Natural killer cell (primary cell): ENCODE measurements at regions not wholly inside any gene's neighbourhood (a gene's known extent, or its start where the extent isn't known, plus 50 kb on each side); places are given as distances from the start of the nearest gene placed in this dataset.

ENCODE experiments used
- ATAC-seq, 3 donors: fragments of 150-1000 bp in 2 of 3; fragments of 200-7000 bp in 1 of 3; cut with Tn5 transposase; 1 replicate in 1 of 3; 2 replicates in 2 of 3; pipeline ENCODE4 v1.10.0; 2021; ENCODE audit warnings: mild to moderate bottlenecking in 2 of 3, moderate library complexity in 2 of 3
- DNase-seq, 2 donors: peaks; one replicate each; pipeline versions ENCODE4 v3.0.0 to v3.0.0-alpha.2; 2013 to 2021; ENCODE audit warnings: mixed read lengths in 1 of 2
- H3K27ac ChIP-seq: one replicate; pipeline ENCODE4 v1.5.1; 2013; ENCODE audit warnings: mild to moderate bottlenecking, low read length
- H3K27me3 ChIP-seq: one replicate; pipeline ENCODE4 v1.6.1; 2013; ENCODE audit warnings: low read length; ENCODE audit not compliant: control insufficient read depth, insufficient read depth
- H3K36me3 ChIP-seq: one replicate; pipeline ENCODE4 v1.6.1; 2013; ENCODE audit warnings: low read length; ENCODE audit not compliant: control insufficient read depth, insufficient read depth
- H3K4me1 ChIP-seq: one replicate; pipeline ENCODE4 v1.6.1; 2013; ENCODE audit warnings: low read length; ENCODE audit not compliant: control insufficient read depth, insufficient read depth
- H3K4me3 ChIP-seq: one replicate; pipeline ENCODE4 v1.5.1; 2013; ENCODE audit warnings: low read length
- H3K9me3 ChIP-seq: one replicate; pipeline ENCODE4 v1.6.1; 2013; ENCODE audit warnings: low read length; ENCODE audit not compliant: control insufficient read depth, insufficient read depth
- H3K27ac Mint-ChIP-seq, 2 donors: one replicate each; pipeline ENCODE4 v1.8.0; 2022; ENCODE audit warnings: mild to moderate bottlenecking in 2 of 2, mixed read lengths in 2 of 2, moderate library complexity in 1 of 2
- H3K27me3 Mint-ChIP-seq, 2 donors: one replicate each; pipeline ENCODE4 v1.8.0; 2022; ENCODE audit warnings: low read depth in 2 of 2, mixed read lengths in 2 of 2
- H3K36me3 Mint-ChIP-seq: one replicate; pipeline ENCODE4 v1.8.0; 2022; ENCODE audit warnings: mixed read lengths
- H3K4me1 Mint-ChIP-seq, 2 donors: one replicate each; pipeline ENCODE4 v1.8.0; 2022; ENCODE audit warnings: mixed read lengths in 2 of 2
- H3K4me3 Mint-ChIP-seq: one replicate; pipeline ENCODE4 v1.8.0; 2022; ENCODE audit warnings: mild to moderate bottlenecking, moderate library complexity, mixed read lengths
- H3K9me3 Mint-ChIP-seq, 2 donors: one replicate each; pipeline ENCODE4 v1.8.0; 2022; ENCODE audit warnings: mixed read lengths in 2 of 2
- CTCF ChIP-seq: fragments of 200-600 bp; IDR thresholded peaks from one replicate; pipeline ENCODE4 v1.8.0; 2022; ENCODE audit warnings: antibody characterized with exemption
- WGBS: methylation state at CpG from one replicate; pipeline ENCODE4 v1.1.7; 2013; ENCODE audit warnings: missing lambda C conversion rate; ENCODE audit not compliant: insufficient coverage; 5-methylcytosine and 5-hydroxymethylcytosine counted together
- intact Hi-C: fragments of 100-400 bp; cut with micrococcal nuclease; formaldehyde crosslinking; loops from one replicate; pipeline ENCODE4 v1.14.2; 2022

DNA sequence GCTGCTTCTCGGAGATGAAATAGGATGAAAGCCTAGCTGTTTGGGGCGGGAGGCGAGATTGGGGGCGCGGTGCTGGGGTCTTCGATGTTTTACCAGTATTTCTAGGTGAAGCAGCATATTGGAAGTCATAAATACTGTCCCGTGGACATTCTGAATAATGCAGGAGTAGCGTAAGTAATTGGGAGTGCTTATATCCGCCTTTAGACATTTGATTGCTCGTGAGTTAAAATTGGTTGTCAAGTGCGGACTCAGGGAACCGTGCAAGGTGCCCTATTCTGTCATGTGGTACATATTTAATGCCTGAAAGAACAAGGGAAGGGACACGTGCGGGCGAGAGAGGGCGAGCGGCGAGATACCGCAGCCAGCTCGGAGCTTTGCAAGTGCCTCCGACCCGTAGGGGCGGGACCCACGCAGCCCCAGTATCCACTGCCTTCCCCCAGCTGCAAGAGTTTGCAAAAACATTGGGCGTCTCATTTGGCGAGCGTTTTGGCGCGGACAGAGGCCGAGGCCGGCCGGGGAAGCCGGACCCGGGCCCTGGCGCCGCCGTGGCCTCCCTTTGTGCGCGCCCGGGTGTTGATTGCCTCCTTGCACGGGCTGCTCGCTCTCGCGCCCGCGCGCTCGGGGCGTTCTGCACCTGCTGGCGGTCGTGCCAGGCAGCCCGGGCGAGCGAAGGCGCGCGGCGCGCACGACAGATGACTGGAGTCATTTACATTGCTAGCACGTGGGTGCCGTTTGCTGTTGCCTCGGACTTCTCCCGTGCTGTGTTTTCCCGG, 849.8 kb upstream of the RBFOX1 start:
- no peak overlapping the region for H3K4me3 Mint-ChIP-seq
- H3K9me3 ChIP-seq, result no peaks in the 10 kb centered on the region
- no peak overlapping the region for H3K27ac ChIP-seq
- no peaks in the 10 kb centered on the region for H3K4me1 Mint-ChIP-seq
- ATAC-seq, result no peak
- H3K4me3 ChIP-seq, result no peak overlapping the region
- intact Hi-C loops, result no loop called here
- H3K36me3 Mint-ChIP-seq, result no peaks in the 10 kb centered on the region
- no peaks in the 10 kb centered on the region for H3K36me3 ChIP-seq
- H3K27me3 ChIP-seq, result no peaks in the 10 kb centered on the region
- peaks cover 4% of the 10 kb centered on the region in 2 donors for H3K9me3 Mint-ChIP-seq
- DNase-seq, result no peak
- peaks cover 8 to 18% of the 10 kb centered on the region in 2 donors for H3K27me3 Mint-ChIP-seq
- H3K27ac Mint-ChIP-seq, result no peak overlapping the region
- no peak for TF ChIP-seq CTCF
- no peaks in the 10 kb centered on the region for H3K4me1 ChIP-seq
- WGBS, result 21% methylated on average over 65 of the region's 65 CpGs

- ATAC-seq, result no peak
- no peak overlapping the region for H3K27ac Mint-ChIP-seq
- no peaks in the 10 kb centered on the region for H3K36me3 Mint-ChIP-seq
- no peak overlapping the region for H3K4me3 Mint-ChIP-seq
- Histone ChIP-seq H3K27ac (no peak overlapping the region), H3K4me1 (no peaks in the 10 kb centered on the region), H3K4me3 (no peak overlapping the region), H3K36me3 (no peaks in the 10 kb centered on the region), H3K9me3 (no peaks in the 10 kb centered on the region), H3K27me3 (no peaks in the 10 kb centered on the region)
- H3K27me3 Mint-ChIP-seq, result peaks cover 8 to 18% of the 10 kb centered on the region in 2 donors
- WGBS, result no CpG with 5 or more reads among the region's 2 CpGs
- intact Hi-C loops, result no loop called here
- H3K9me3 Mint-ChIP-seq, result peaks cover 4 to 6% of the 10 kb centered on the region in 2 donors
- DNase-seq, result no peak
- no peaks in the 10 kb centered on the region for H3K4me1 Mint-ChIP-seq
- TF ChIP-seq CTCF, result no peak
Observed at GRCh38 chr16:6481894-6482293, 850.8 kb upstream of the RBFOX1 start.

DNA sequence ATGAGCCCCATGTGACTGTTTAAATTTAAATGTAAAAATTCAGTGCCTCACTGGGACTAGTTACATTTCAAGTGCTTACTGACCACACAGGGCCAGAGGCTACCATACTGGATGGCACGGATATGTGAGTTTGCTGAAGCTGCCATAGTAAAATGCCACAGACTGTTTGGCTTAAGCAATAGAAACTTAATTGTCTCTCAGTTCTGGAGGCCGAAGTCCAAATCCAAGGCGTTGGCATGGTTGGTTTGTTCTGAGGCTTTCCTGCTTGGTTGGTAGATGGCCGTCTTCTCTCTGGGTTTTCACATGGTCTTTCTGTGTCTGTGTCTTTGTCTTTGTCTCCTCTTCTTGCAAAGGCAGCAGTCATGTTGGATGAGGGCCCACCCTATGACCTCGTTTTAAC, 878.9 kb upstream of the RBFOX1 start:
- no peak for ATAC-seq
- TF ChIP-seq CTCF, result no peak
- Histone ChIP-seq H3K27me3 (no peaks in the 10 kb centered on the region), H3K36me3 (no peaks in the 10 kb centered on the region), H3K9me3 (peaks cover 3% of the 10 kb centered on the region), H3K4me1 (no peaks in the 10 kb centered on the region), H3K27ac (no peak overlapping the region), H3K4me3 (no peak overlapping the region)
- H3K27me3 Mint-ChIP-seq, result no peaks in the 10 kb centered on the region
- peaks cover 5 to 15% of the 10 kb centered on the region in 2 donors for H3K9me3 Mint-ChIP-seq
- H3K36me3 Mint-ChIP-seq, result no peaks in the 10 kb centered on the region
- no peaks in the 10 kb centered on the region for H3K4me1 Mint-ChIP-seq
- intact Hi-C loops, result no loop called here
- H3K27ac Mint-ChIP-seq, result no peak overlapping the region
- no peak overlapping the region for H3K4me3 Mint-ChIP-seq
- no peak for DNase-seq
- 85% methylated on average over 4 of the region's 5 CpGs for WGBS
